Psoas muscle (tissue), 7 donors: ENCODE measurements at regions not wholly inside any gene's neighbourhood (a gene's known extent, or its start where the extent isn't known, plus 50 kb on each side); places are given as distances from the start of the nearest gene placed in this dataset.
"Not testable (repeated sequence)": the region's sequence is repeated elsewhere in the genome, so short reads cannot be mapped to it uniquely, and the experiment has no call there.

Source experiments
- ATAC-seq, 4 donors: fragments of 200-7000 bp; cut with Tn5 transposase; one replicate each; pipeline ENCODE4 v1.9.1; 2020; ENCODE audit warnings: moderate library complexity in 3 of 4, mild to moderate bottlenecking in 2 of 4
- DNase-seq, 2 donors: peaks; one replicate each; pipeline ENCODE4 v3.0.0-alpha.2; 2020
- H3K27ac ChIP-seq: fragments of 200-600 bp; one replicate; pipeline ENCODE4 v1.8.0; 2022
- H3K27me3 ChIP-seq, 3 donors: fragments of 200-600 bp in 1 of 3; one replicate each; pipeline versions ENCODE4 v1.6.1 to v1.8.0; 2013 to 2022; ENCODE audit warnings: low read length in 2 of 3, mild to moderate bottlenecking in 2 of 3, moderate library complexity in 1 of 3; ENCODE audit not compliant: insufficient read depth in 3 of 3
- H3K36me3 ChIP-seq, 2 donors: fragments of 200-600 bp in 1 of 2; one replicate each; pipeline versions ENCODE4 v1.6.1 to v1.8.0; 2013 to 2022; ENCODE audit warnings: low read depth in 1 of 2, mild to moderate bottlenecking in 1 of 2, moderate library complexity in 1 of 2; ENCODE audit not compliant: insufficient read depth in 1 of 2
- H3K4me1 ChIP-seq: fragments of 200-600 bp; one replicate; pipeline ENCODE4 v1.8.0; 2022
- H3K4me3 ChIP-seq: fragments of 200-600 bp; one replicate; pipeline ENCODE4 v1.8.0; 2022; ENCODE audit warnings: mild to moderate bottlenecking
- H3K9me3 ChIP-seq: fragments of 200-600 bp; one replicate; pipeline ENCODE4 v1.8.0; 2022
- CTCF ChIP-seq: fragments of 200-600 bp; IDR thresholded peaks from one replicate; pipeline ENCODE4 v1.8.0; 2022; ENCODE audit warnings: antibody characterized with exemption
- WGBS, 3 donors: extraction: QIAGEN DNeasy Blood & Tissue Kit; methylation state at CpG; one replicate each; pipeline versions ENCODE4 v1.1.6 to v1.1.7; 2013; 5-methylcytosine and 5-hydroxymethylcytosine counted together
- intact Hi-C, 2 donors: fragments of 100-400 bp; cut with DNase I; formaldehyde crosslinking; loops; one replicate each; pipeline versions ENCODE4 v1.11.0 to v1.14.2; 2022
- donor health status: healthy with polysubstance abuse.
- donor health status: DM: no; HTN: no; CAD: no; lungs with moderate emphysema.
- donor health status: Bipolar disorder and iron deficiency.
- donor health status: healthy.
- donor health status: DM: yes; HTN: yes; CAD: no.
- donor health status: DM: no; HTN: no; CAD: no.
- donor health status: DM: yes; HTN: yes; CAD: no.

GRCh38 chr4:16411501-16412085 lies 185.3 kb upstream of the TAPT1 start:
- H3K4me3 ChIP-seq, result no peak overlapping the region
- 70 to 79% (median 78%) methylated on average over 4 of the region's 4 CpGs for WGBS, 3 donors
- TF ChIP-seq CTCF, result no peak
- no peak for DNase-seq
- H3K9me3 ChIP-seq, result no peaks in the 10 kb centered on the region
- peaks cover 0 to 2% (median 0%) of the 10 kb centered on the region in 3 donors for H3K27me3 ChIP-seq
- no peaks in the 10 kb centered on the region for H3K4me1 ChIP-seq
- no peaks in the 10 kb centered on the region for H3K36me3 ChIP-seq
- intact Hi-C loops, result no loop called here
- no peak for ATAC-seq
- no peak overlapping the region for H3K27ac ChIP-seq

GRCh38 chr4:16393216-16393615 lies 166.9 kb upstream of the TAPT1 start:
- not testable (repeated sequence) for H3K4me1 ChIP-seq, H3K27me3 ChIP-seq
- WGBS, 3 donors, result 88 to 100% (median 96%) methylated on average over 2 to 13 of the region's 32 CpGs

GRCh38 chr4:16391196-16391595 lies 164.9 kb upstream of the TAPT1 start:
- TF ChIP-seq CTCF, result no peak
- no peak overlapping the region for H3K27ac ChIP-seq
- peaks cover 0 to 2% (median 0%) of the 10 kb centered on the region in 3 donors for H3K27me3 ChIP-seq
- WGBS, 3 donors, result 65 to 76% (median 75%) methylated on average over 3 of the region's 3 CpGs
- no peak overlapping the region for H3K4me3 ChIP-seq
- DNase-seq (no peak), ATAC-seq (no peak)
- no peaks in the 10 kb centered on the region for H3K4me1 ChIP-seq
- H3K36me3 ChIP-seq, result no peaks in the 10 kb centered on the region
- H3K9me3 ChIP-seq, result no peaks in the 10 kb centered on the region
- intact Hi-C loops, result no loop called here

More at GRCh38 chr4:16393216-16393615, 166.9 kb upstream of the TAPT1 start:
- H3K4me3 ChIP-seq, ATAC-seq, H3K36me3 ChIP-seq, DNase-seq, intact Hi-C loops, H3K9me3 ChIP-seq, H3K27ac ChIP-seq: not testable (repeated sequence)

- Histone ChIP-seq H3K9me3 (no peaks in the 10 kb centered on the region), H3K27me3 (peaks cover 0 to 2% (median 0%) of the 10 kb centered on the region in 3 donors), H3K36me3 (no peaks in the 10 kb centered on the region), H3K27ac (no peak overlapping the region), H3K4me1 (no peaks in the 10 kb centered on the region), H3K4me3 (no peak overlapping the region)
- WGBS, 3 donors, result 45 to 78% (median 77%) methylated on average over 1 of the region's 1 CpG
- intact Hi-C loops, result no loop called here
- no peak for TF ChIP-seq CTCF
- ATAC-seq, result no peak
- DNase-seq, result no peak
These were observed 161.2 kb upstream of the TAPT1 start for GRCh38 chr4:16387448-16387847.

GRCh38 chr4:16386711-16387320 lies 160.5 kb upstream of the TAPT1 start:
- TF ChIP-seq CTCF, result no peak
- intact Hi-C loops, result no loop called here
- no peak overlapping the region for H3K4me3 ChIP-seq
- no peaks in the 10 kb centered on the region for H3K9me3 ChIP-seq
- peaks cover 0 to 2% (median 0%) of the 10 kb centered on the region in 3 donors for H3K27me3 ChIP-seq
- ATAC-seq (no peak), DNase-seq (no peak)
- no peaks in the 10 kb centered on the region for H3K4me1 ChIP-seq
- H3K36me3 ChIP-seq, result no peaks in the 10 kb centered on the region
- no peak overlapping the region for H3K27ac ChIP-seq
